H1 (cell line): ENCODE measurements at regions not wholly inside any gene's neighbourhood (a gene's known extent, or its start where the extent isn't known, plus 50 kb on each side); places are given as distances from the start of the nearest gene placed in this dataset.

Experiments
- CEBPB ChIP-seq: IDR thresholded peaks from 2 replicates; pipeline ENCODE4 v1.6.1; 2012; ENCODE audit warnings: low read depth, low read length
- EP300 ChIP-seq, 2 experiments: IDR thresholded peaks; 1 replicate in 1 of 2; 2 replicates in 1 of 2; pipeline ENCODE4 v1.6.1; 2011 to 2012; ENCODE audit warnings: low read depth in 2 of 2, low read length in 2 of 2, mild to moderate bottlenecking in 2 of 2, borderline replicate concordance in 1 of 2, inconsistent platforms in 1 of 2, moderate library complexity in 1 of 2
- MAFK ChIP-seq: IDR thresholded peaks from 2 replicates; pipeline ENCODE4 v1.6.1; 2012; ENCODE audit warnings: low read depth, mild to moderate bottlenecking, improper control_type of control experiment, low read length
- NANOG ChIP-seq: IDR thresholded peaks from 2 replicates; pipeline ENCODE4 v1.6.1; 2011; ENCODE audit warnings: low read length, low read depth, mild to moderate bottlenecking, inconsistent platforms; ENCODE audit not compliant: insufficient read depth, poor library complexity, severe bottlenecking
- RFX5 ChIP-seq: IDR thresholded peaks from 2 replicates; pipeline ENCODE4 v1.6.1; 2011; ENCODE audit warnings: low read depth, low read length, improper control_type of control experiment, borderline replicate concordance
- SUZ12 ChIP-seq: fragments of 200-600 bp; sonication (generic); IDR thresholded peaks from 2 replicates; pipeline ENCODE4 v1.6.1; 2012; ENCODE audit warnings: mild to moderate bottlenecking, inconsistent platforms, low read length, moderate library complexity, mixed read lengths
- TCF12 ChIP-seq: IDR thresholded peaks from 2 replicates; pipeline ENCODE4 v1.6.1; 2011; ENCODE audit warnings: low read depth, mild to moderate bottlenecking, low read length

- TF ChIP-seq EP300 (IDR thresholded peaks at IDR 0.05; ENCODE audit: borderline replicate concordance in 1 of 2, low read depth in 2 of 2, low read length in 2 of 2) (no peak), NANOG (no peak), CEBPB (no peak), TCF12 (no peak), SUZ12 (no peak), RFX5 (no peak), MAFK (no peak)
- TF ChIP-seq, all 59 proteins: peak for 0
Measured at GRCh38 chr16:79914961-79915720, 314.6 kb upstream of the MAF start (continued).
